Fibroblast of peridontal ligament (primary cell): ENCODE measurements at regions not wholly inside any gene's neighbourhood (a gene's known extent, or its start where the extent isn't known, plus 50 kb on each side); places are given as distances from the start of the nearest gene placed in this dataset.
A peak's percentile ranks its signal among the peaks of the same experiment; 100 is the strongest.

Source experiments
- DNase-seq: peaks from one replicate; pipeline ENCODE4 v3.0.0-alpha.2; 2010; ENCODE audit errors: extremely low read depth

DNA sequence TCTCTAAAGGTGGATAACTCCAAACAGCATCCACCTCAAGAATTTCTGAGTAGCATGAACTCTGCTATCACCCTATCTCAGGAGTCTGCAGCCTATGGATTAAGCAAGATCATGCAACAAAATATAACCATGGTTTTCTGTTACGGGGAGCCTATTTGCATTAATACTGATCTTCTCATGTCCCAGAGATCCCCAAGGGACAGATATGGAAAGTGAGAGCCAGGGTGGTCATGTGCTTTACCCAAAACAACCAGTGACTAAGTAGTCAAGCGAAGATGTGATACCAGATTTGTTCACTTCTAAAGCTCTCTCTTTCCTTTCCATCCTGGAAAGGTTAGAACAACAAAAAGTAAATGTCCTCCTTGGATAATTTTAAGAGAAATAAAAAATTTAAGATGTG is 125.1 kb downstream of the PRRX1 start:
- no peak for DNase-seq

GRCh38 chr1:170790175-170790574 is 126.2 kb downstream of the PRRX1 start:
- no peak for DNase-seq

DNA sequence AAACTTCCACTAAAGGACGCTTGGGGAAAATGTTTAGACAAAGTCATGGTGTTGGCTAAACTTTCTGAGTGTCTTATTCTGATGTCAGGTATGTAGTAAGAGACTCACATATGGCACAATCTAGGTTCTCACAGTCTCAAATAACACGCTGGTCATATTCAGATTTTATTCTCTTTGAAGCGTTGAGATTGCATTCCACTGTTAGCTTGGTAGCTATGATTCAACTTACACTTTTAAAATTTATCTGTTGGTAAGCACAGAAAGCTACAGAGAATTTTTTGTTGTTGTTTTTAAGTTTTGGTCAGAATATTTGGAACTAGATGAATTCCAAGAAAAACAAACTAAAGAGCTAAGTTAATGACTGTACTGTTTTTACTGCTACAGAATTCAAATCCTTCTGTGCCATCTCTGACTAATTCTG is 126.7 kb downstream of the PRRX1 start:
- peak; percentile 98 for DNase-seq

GRCh38 chr1:170791941-170792340 is 128.0 kb downstream of the PRRX1 start:
- peak; percentile 87 for DNase-seq

GRCh38 chr1:170800265-170800664 is 135.1 kb upstream of the MROH9 start:
- no peak for DNase-seq

DNA sequence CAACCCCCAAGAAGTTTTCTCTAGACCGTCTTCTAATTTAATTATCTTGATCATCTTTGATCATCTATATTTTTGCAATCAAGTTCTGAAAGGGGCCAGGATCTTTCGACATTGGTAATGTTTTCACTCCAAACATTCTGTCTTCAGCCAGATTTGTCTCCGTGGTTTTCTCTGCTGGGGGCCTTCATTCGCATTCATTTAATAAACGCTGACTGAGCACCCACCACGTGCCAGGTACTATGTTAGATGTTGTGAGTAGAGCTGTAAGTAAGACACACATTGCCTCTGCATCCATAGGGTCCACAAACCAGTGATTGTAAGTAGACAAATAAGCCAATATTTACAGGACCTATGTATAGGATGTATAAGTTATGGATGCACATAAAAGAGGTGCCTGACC is 134.5 kb upstream of the MROH9 start:
- no peak for DNase-seq

DNA sequence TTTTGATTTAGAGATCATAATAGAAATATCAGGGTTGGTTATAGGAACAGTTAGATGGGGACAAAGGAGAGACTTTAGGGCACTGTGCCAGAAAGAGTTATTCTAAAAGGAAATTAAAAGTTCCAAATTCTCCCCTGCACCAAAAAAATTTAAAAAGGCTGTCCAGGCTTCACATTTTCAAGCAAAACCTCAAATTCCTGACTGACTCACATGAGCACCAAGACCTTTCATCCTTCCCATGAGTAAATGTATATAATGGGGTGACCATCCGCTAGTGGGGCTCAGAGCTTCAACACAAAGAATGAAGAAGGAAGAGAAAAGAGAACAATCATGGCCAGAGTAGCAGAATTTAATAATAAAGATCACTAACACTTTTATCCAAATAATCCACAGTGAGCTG is 131.6 kb upstream of the MROH9 start:
- peak; percentile 20 for DNase-seq

- DNase-seq: no peak
Observed at GRCh38 chr1:170804419-170804818, 130.9 kb upstream of the MROH9 start.

DNA sequence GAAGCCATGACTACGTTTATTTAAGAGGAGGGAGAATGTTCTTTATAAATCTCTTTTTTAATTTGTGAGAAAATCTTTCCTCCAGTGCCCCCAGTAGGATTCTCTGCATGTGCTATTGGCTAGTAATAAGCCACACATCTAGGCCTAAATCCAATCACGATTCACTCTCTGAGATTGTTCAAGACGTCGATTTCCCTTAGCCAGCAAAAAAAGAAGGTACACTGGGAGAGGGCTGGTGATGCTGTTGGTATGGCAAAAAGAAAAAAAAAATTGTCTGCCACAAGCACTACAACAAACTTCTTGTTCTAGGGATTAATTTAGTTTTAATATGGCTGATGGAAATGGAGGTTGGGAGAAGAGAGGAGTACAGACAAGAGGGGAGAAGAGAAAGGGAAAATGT is 130.5 kb upstream of the MROH9 start:
- DNase-seq: no peak

DNA sequence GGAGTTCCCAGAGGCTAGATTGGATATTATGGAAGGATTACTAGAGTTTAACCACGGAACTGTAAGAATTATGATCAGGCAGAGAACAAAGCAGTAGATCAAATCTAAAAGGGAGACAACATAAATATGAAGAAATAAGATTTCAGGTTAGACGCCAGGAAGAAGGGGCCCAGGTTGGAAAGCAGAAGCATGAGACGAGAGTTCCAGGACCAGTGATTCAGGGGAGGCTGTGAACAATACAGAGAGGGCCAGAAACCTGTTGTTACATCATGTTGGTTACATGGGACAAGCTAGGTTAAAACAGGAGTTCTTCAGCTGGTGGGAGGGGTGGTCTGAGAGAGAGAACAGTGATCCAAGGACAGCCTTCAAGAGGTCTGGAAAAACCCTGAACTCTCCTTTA is 128.4 kb upstream of the MROH9 start:
- DNase-seq: no peak

- peak; percentile 93 for DNase-seq
Observed at GRCh38 chr1:170807432-170807831, 127.9 kb upstream of the MROH9 start.

- DNase-seq: peak; percentile 16
Observed at GRCh38 chr1:170808216-170808885, 127.0 kb upstream of the MROH9 start.

- peak; percentile 30 for DNase-seq
Observed at GRCh38 chr1:170811013-170811412, 124.3 kb upstream of the MROH9 start.

DNA sequence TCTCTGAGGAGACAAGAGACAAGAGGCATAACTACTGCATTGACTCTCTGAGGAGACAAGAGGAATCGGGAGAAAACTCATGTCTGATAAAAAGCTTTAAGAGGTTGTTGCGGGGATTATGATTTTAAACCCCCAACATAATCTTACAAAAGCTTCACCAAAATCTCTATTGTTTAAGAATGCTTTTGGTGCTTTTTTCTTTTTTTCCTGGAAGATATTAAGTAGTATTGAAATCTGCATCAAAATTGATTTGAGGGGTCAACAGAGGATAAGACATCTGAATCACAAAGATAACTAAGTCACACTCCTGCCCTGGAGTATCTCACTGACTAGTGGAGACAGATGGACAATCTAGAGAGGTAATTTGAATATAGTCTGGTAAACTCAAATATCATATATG is 115.6 kb upstream of the MROH9 start:
- DNase-seq: no peak

GRCh38 chr1:170823120-170823519 is 112.2 kb upstream of the MROH9 start:
- DNase-seq: no peak

- DNase-seq: no peak
Observed at GRCh38 chr1:170831276-170831675, 104.1 kb upstream of the MROH9 start.

GRCh38 chr1:170836141-170836540 is 99.2 kb upstream of the MROH9 start:
- peak; percentile 53 for DNase-seq

GRCh38 chr1:170840371-170840770 is 95.0 kb upstream of the MROH9 start:
- no peak for DNase-seq

- DNase-seq: no peak
Observed at GRCh38 chr1:170853302-170853701, 82.0 kb upstream of the MROH9 start.

DNA sequence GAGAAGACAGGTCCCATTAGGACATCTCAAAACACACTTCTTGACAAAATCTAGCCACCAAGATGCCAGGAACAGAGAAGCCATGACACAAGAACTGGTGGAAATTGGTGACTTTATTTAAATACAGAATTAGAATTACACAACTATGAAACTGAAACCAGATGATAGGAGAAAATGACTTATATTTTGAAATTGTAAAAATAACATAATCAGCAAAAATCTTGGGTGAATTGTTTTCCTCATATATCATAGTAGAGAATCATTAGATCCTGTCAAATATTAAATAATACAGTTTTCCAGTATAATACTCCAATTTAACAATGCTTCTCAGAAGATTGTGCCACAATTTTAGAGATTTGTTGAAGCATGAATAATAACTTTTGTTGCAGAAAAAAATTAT is 81.5 kb upstream of the MROH9 start:
- no peak for DNase-seq

DNA sequence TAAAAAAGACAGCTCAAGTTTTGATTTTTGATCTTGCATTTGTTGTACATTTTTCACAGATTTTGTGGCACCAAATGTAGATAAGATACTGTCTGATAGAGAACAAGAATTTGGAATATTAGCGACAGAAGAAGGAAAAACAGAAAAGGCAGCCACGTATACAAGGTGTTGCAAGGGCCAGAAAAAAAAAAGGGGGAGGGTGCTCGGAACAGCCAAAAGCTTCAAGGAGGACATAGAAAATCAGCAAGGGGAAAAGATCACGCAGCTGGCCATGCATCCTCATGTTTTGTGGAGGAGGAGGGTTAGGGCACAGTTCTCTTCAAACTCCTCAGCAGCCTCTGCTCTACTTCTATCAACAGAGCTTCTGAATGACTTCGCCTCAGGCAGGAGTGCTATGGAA is 80.7 kb upstream of the MROH9 start:
- no peak for DNase-seq

DNA sequence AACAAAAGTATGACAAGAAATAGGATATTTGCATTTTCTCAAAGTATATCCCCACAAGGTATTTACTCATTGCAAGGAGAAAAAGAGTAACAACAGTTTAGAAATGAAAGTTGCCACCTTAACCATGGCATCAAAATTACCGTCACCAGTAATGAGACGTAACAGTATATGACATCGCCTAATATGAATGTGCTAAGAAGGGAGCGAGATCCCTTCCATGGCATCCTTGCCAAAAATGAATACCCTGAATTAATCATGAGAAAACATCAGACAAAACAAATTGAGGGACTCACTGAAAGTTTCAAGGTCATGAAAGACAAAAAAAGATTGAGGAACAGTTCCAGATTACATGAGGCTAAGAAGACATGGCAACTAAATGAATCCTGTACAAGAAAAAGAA is 78.9 kb upstream of the MROH9 start:
- DNase-seq: no peak

- DNase-seq: no peak
Observed at GRCh38 chr1:170857955-170858354, 77.4 kb upstream of the MROH9 start.

GRCh38 chr1:170863621-170864020 is 71.7 kb upstream of the MROH9 start:
- no peak for DNase-seq
